Smooth muscle cell (in vitro differentiated cells): ENCODE measurements at regions not wholly inside any gene's neighbourhood (a gene's known extent, or its start where the extent isn't known, plus 50 kb on each side); places are given as distances from the start of the nearest gene placed in this dataset.

ENCODE experiments used
- DNase-seq: peaks from one replicate; lab custom pipeline; 2025; ENCODE audit not compliant: unreplicated experiment; lab: John Stamatoyannopoulos, UW
- H2AFZ ChIP-seq: fragments of 200-600 bp; sonication (generic); 2 replicates; pipeline ENCODE4 v1.6.0; 2016; ENCODE audit warnings: antibody characterized with exemption, low read depth, mild to moderate bottlenecking
- H3F3A ChIP-seq: fragments of 200-600 bp; sonication (generic); 2 replicates; pipeline ENCODE4 v1.6.0; 2017; ENCODE audit warnings: antibody characterized with exemption, low read depth
- H3K27ac ChIP-seq: fragments of 200-600 bp; sonication (generic); 2 replicates; pipeline ENCODE4 v1.5.1; 2016; ENCODE audit warnings: low read depth, mild to moderate bottlenecking
- H3K27me3 ChIP-seq: fragments of 200-600 bp; sonication (generic); 2 replicates; pipeline ENCODE4 v1.6.1; 2016; ENCODE audit warnings: low read depth, mild to moderate bottlenecking
- H3K36me3 ChIP-seq: fragments of 200-600 bp; sonication (generic); 2 replicates; pipeline ENCODE4 v1.5.1; 2016; ENCODE audit warnings: low read depth
- H3K4me1 ChIP-seq: fragments of 200-600 bp; sonication (generic); 2 replicates; pipeline ENCODE4 v1.5.1; 2016; ENCODE audit warnings: low read depth
- H3K4me2 ChIP-seq: fragments of 200-600 bp; sonication (generic); 2 replicates; pipeline ENCODE4 v1.6.0; 2016; ENCODE audit warnings: mild to moderate bottlenecking
- H3K4me3 ChIP-seq: fragments of 200-600 bp; sonication (generic); 2 replicates; pipeline ENCODE4 v1.5.1; 2016; ENCODE audit warnings: mild to moderate bottlenecking
- H3K79me2 ChIP-seq: fragments of 200-600 bp; sonication (generic); 2 replicates; pipeline ENCODE4 v1.6.0; 2016; ENCODE audit warnings: low read depth, mild to moderate bottlenecking
- H3K9ac ChIP-seq: fragments of 200-600 bp; sonication (generic); 2 replicates; pipeline ENCODE4 v1.6.0; 2016; ENCODE audit warnings: low read depth
- H3K9me3 ChIP-seq: fragments of 200-600 bp; sonication (generic); replicated peaks from 2 replicates; pipeline ENCODE4 v1.5.1; 2016; ENCODE audit warnings: low read depth
- H4K20me1 ChIP-seq: fragments of 200-600 bp; sonication (generic); 2 replicates; pipeline ENCODE4 v1.6.0; 2016; ENCODE audit warnings: low read depth
- CTCF ChIP-seq: fragments of 200-600 bp; sonication (generic); IDR thresholded peaks from 2 replicates; pipeline ENCODE4 v1.5.1; 2017; ENCODE audit warnings: borderline replicate concordance, mild to moderate bottlenecking, antibody characterized with exemption; ENCODE audit not compliant: insufficient read depth, poor library complexity, severe bottlenecking
- WGBS: methylation state at CpG from one replicate; pipeline ENCODE4 v1.1.7; 2016; ENCODE audit warnings: low lambda C conversion rate; 5-methylcytosine and 5-hydroxymethylcytosine counted together

- WGBS = 73% methylated on average over 3 of the region's 3 CpGs
- Histone ChIP-seq H2AFZ (no peak overlapping the region), H3K4me2 (no peak overlapping the region), H3K27me3 (no peaks in the 10 kb centered on the region), H3K4me1 (no peaks in the 10 kb centered on the region), H3F3A (no peaks in the 10 kb centered on the region), H3K9me3 (no peaks in the 10 kb centered on the region), H3K27ac (no peak overlapping the region), H4K20me1 (no peaks in the 10 kb centered on the region), H3K36me3 (no peaks in the 10 kb centered on the region), H3K4me3 (no peak overlapping the region), H3K9ac (no peak overlapping the region), H3K79me2 (no peaks in the 10 kb centered on the region)
- DNase-seq = no peak
- TF ChIP-seq CTCF = no peak
Observed at GRCh38 chr5:6861667-6862066, 148.4 kb downstream of the TENT4A start.

- 91% methylated on average over 5 of the region's 5 CpGs for WGBS
- H2AFZ ChIP-seq = no peak overlapping the region
Observed at GRCh38 chr5:6862306-6862705, 149.1 kb downstream of the TENT4A start.

GRCh38 chr5:6867712-6868111 is 154.5 kb downstream of the TENT4A start:
- H3K4me3 ChIP-seq = no peak overlapping the region
- H3K27ac ChIP-seq = no peak overlapping the region
- H3K9me3 ChIP-seq = no peaks in the 10 kb centered on the region
- TF ChIP-seq CTCF = no peak
- no peak overlapping the region for H2AFZ ChIP-seq
- no peaks in the 10 kb centered on the region for H3K4me1 ChIP-seq
- no peaks in the 10 kb centered on the region for H4K20me1 ChIP-seq
- no peak overlapping the region for H3K9ac ChIP-seq
- DNase-seq = no peak
- WGBS = 95% methylated on average over 6 of the region's 6 CpGs
- H3K4me2 ChIP-seq = no peak overlapping the region
- no peaks in the 10 kb centered on the region for H3K79me2 ChIP-seq
- no peaks in the 10 kb centered on the region for H3K36me3 ChIP-seq
- no peaks in the 10 kb centered on the region for H3F3A ChIP-seq
- H3K27me3 ChIP-seq = no peaks in the 10 kb centered on the region

More at GRCh38 chr5:6862306-6862705, 149.1 kb downstream of the TENT4A start:
- H3K79me2 ChIP-seq = no peaks in the 10 kb centered on the region
- no peaks in the 10 kb centered on the region for H3K4me1 ChIP-seq
- no peak overlapping the region for H3K9ac ChIP-seq
- TF ChIP-seq CTCF = no peak
- no peaks in the 10 kb centered on the region for H3K27me3 ChIP-seq
- H3K4me3 ChIP-seq = no peak overlapping the region
- no peaks in the 10 kb centered on the region for H4K20me1 ChIP-seq
- H3K27ac ChIP-seq = no peak overlapping the region
- H3K4me2 ChIP-seq = no peak overlapping the region
- H3K9me3 ChIP-seq = no peaks in the 10 kb centered on the region
- no peaks in the 10 kb centered on the region for H3F3A ChIP-seq
- H3K36me3 ChIP-seq = no peaks in the 10 kb centered on the region
- no peak for DNase-seq

- Histone ChIP-seq H3K9me3 (no peaks in the 10 kb centered on the region), H3K9ac (no peak overlapping the region), H2AFZ (no peak overlapping the region), H3F3A (no peaks in the 10 kb centered on the region), H3K4me2 (no peak overlapping the region), H3K4me1 (no peaks in the 10 kb centered on the region), H3K36me3 (no peaks in the 10 kb centered on the region), H3K27ac (no peak overlapping the region), H3K27me3 (no peaks in the 10 kb centered on the region), H3K79me2 (no peaks in the 10 kb centered on the region), H3K4me3 (no peak overlapping the region), H4K20me1 (no peaks in the 10 kb centered on the region)
- 89% methylated on average over 9 of the region's 9 CpGs for WGBS
- TF ChIP-seq CTCF = no peak
- no peak for DNase-seq
Observed at GRCh38 chr5:6868171-6868570, 154.9 kb downstream of the TENT4A start.
